ENCODE measurements at regions not wholly inside any gene's neighbourhood (a gene's known extent, or its start where the extent isn't known, plus 50 kb on each side); places are given as distances from the start of the nearest gene placed in this dataset.

DNA sequence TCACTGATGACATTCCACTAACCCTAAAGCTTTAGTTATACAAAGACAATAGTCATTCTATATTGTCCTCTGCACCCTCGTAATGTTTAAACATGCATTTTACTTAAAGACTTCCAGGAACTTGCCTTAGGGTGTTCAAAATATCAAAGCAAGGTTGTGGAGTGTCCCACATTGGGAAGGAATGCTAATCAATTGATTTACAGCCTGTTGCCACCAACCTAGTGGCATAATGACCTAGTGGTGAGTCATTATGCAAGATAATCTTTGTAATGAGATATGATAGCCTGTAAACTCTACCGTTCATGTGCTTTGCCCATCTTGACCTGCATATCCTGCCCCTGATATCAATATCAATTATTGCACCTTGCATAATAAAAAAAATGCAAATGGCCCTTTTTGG is 542.9 kb downstream of the CDH9 start:
- TF ChIP-seq, protein P1, sequence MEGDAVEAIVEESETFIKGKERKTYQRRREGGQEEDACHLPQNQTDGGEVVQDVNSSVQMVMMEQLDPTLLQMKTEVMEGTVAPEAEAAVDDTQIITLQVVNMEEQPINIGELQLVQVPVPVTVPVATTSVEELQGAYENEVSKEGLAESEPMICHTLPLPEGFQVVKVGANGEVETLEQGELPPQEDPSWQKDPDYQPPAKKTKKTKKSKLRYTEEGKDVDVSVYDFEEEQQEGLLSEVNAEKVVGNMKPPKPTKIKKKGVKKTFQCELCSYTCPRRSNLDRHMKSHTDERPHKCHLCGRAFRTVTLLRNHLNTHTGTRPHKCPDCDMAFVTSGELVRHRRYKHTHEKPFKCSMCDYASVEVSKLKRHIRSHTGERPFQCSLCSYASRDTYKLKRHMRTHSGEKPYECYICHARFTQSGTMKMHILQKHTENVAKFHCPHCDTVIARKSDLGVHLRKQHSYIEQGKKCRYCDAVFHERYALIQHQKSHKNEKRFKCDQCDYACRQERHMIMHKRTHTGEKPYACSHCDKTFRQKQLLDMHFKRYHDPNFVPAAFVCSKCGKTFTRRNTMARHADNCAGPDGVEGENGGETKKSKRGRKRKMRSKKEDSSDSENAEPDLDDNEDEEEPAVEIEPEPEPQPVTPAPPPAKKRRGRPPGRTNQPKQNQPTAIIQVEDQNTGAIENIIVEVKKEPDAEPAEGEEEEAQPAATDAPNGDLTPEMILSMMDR (IDR thresholded peaks at IDR 0.05), result no peak
- TF ChIP-seq EP300 (IDR thresholded peaks at IDR 0.05), result no peak
- TF ChIP-seq POLR2AphosphoS5 (IDR thresholded peaks at IDR 0.05), result no peak
- no peak for TF ChIP-seq POLR2A (IDR thresholded peaks at IDR 0.05)

Data from suprapubic skin (tissue), 4 donors.